ENCODE measurements at regions not wholly inside any gene's neighbourhood (a gene's known extent, or its start where the extent isn't known, plus 50 kb on each side); places are given as distances from the start of the nearest gene placed in this dataset.
"Not testable (repeated sequence)": the region's sequence is repeated elsewhere in the genome, so short reads cannot be mapped to it uniquely, and the experiment has no call there.

- no peak for DNase-seq (ENCODE audit: low read depth)
These were observed 352.5 kb upstream of the ADGRL3 start for GRCh38 chr4:60847614-60848013.

GRCh38 chr4:60857130-60857753 lies 342.9 kb upstream of the ADGRL3 start:
- no peak for DNase-seq (ENCODE audit: low read depth)

- no peak for DNase-seq (ENCODE audit: low read depth)
These were observed 336.7 kb upstream of the ADGRL3 start for GRCh38 chr4:60863442-60863841.

- no peak for DNase-seq (ENCODE audit: low read depth)
These were observed 334.9 kb upstream of the ADGRL3 start for GRCh38 chr4:60865273-60865672.

GRCh38 chr4:60868232-60868960 lies 331.7 kb upstream of the ADGRL3 start:
- no peak for DNase-seq (ENCODE audit: low read depth)

GRCh38 chr4:60879135-60879701 lies 320.9 kb upstream of the ADGRL3 start:
- no peak for DNase-seq (ENCODE audit: low read depth)

- DNase-seq (ENCODE audit: low read depth) = no peak
These were observed 315.5 kb upstream of the ADGRL3 start for GRCh38 chr4:60884587-60884986.

GRCh38 chr4:60885011-60885410 lies 315.1 kb upstream of the ADGRL3 start:
- no peak for DNase-seq (ENCODE audit: low read depth)

GRCh38 chr4:60890743-60891142 lies 309.4 kb upstream of the ADGRL3 start:
- DNase-seq (ENCODE audit: low read depth) = no peak

GRCh38 chr4:60891947-60892346 lies 308.2 kb upstream of the ADGRL3 start:
- DNase-seq (ENCODE audit: low read depth) = no peak

- no peak for DNase-seq (ENCODE audit: low read depth)
These were observed 302.7 kb upstream of the ADGRL3 start for GRCh38 chr4:60897415-60897814.

GRCh38 chr4:60905162-60905561 lies 295.0 kb upstream of the ADGRL3 start:
- DNase-seq (ENCODE audit: low read depth) = no peak

- no peak for DNase-seq (ENCODE audit: low read depth)
These were observed 289.0 kb upstream of the ADGRL3 start for GRCh38 chr4:60911127-60911526.

GRCh38 chr4:60913002-60913401 lies 287.1 kb upstream of the ADGRL3 start:
- no peak for DNase-seq (ENCODE audit: low read depth)

GRCh38 chr4:60913671-60914070 lies 286.5 kb upstream of the ADGRL3 start:
- no peak for DNase-seq (ENCODE audit: low read depth)

GRCh38 chr4:60921735-60922134 lies 278.4 kb upstream of the ADGRL3 start:
- not testable (repeated sequence) for DNase-seq (ENCODE audit: low read depth)

GRCh38 chr4:60923075-60923474 lies 277.1 kb upstream of the ADGRL3 start:
- no peak for DNase-seq (ENCODE audit: low read depth)

GRCh38 chr4:60926624-60927023 lies 273.5 kb upstream of the ADGRL3 start:
- DNase-seq (ENCODE audit: low read depth) = no peak

- no peak for DNase-seq (ENCODE audit: low read depth)
These were observed 269.3 kb upstream of the ADGRL3 start for GRCh38 chr4:60930866-60931265.

GRCh38 chr4:60934566-60935295 lies 265.4 kb upstream of the ADGRL3 start:
- DNase-seq (ENCODE audit: low read depth) = no peak

GRCh38 chr4:60938181-60938580 lies 261.9 kb upstream of the ADGRL3 start:
- DNase-seq (ENCODE audit: low read depth) = no peak

- DNase-seq (ENCODE audit: low read depth) = no peak
These were observed 261.5 kb upstream of the ADGRL3 start for GRCh38 chr4:60938621-60939020.
